ENCODE measurements at regions not wholly inside any gene's neighbourhood (a gene's known extent, or its start where the extent isn't known, plus 50 kb on each side); places are given as distances from the start of the nearest gene placed in this dataset.

DNA sequence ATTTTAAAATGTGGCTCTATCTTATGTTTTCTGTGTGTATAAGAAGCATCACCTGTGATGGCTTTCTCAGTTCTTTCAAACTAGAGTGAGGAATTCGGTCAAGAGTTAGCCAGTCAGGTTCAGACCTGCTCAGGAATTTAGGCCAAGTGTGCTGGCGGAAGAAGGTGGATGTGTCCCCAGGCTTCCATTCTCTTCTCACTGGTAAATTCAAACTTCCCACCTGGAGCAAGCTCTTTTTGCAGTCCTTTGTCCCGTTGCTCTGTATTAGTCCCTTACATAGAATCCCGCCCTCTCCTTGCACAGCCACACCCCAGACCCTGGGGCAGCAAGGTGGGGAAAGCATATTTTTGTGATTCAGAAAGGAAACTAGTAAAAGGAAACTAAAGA is 124.7 kb upstream of the PWP1 start:
- no peak for DNase-seq (ENCODE audit: extremely low read depth, low read depth)

DNA sequence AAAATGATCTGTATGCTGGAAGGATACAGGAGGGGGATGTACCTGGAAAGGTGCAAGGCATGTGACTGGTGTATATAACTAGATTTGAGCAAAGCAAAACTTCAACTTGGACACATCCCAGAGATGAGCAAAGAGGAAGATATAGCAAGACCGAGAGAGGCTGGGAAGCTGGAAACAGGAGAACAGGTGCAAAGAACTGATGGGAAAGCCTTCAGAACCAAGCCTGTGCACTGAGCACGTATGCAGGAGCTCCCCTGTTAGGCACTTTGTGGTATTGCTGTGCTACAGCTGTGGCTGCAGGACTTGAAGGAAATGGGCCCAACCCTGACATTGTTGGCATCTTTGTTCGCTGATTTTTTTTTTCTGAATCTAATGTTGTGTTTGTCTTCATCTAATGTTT is 120.7 kb upstream of the PWP1 start:
- no peak for DNase-seq (ENCODE audit: extremely low read depth, low read depth)

DNA sequence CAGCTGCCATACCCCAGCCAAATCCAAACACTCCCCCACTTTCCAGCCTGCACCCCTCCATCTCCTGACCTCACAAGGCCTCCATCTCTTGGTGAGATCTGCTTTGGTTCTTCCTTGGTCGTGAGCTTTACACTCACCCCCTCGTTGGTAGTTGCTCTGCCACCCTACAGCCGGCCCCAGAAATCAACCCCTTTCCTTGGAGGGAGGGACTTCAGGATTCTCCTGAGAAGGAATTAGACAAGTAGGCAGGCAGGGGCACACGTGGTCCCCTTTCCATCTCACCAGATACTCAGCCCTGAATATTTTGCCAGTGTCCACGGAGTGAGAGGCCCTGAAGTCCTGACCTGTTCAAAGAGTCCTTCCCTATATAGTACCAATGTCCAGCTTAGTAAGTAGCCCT is 120.0 kb upstream of the PWP1 start:
- DNase-seq (ENCODE audit: extremely low read depth, low read depth): no peak

DNA sequence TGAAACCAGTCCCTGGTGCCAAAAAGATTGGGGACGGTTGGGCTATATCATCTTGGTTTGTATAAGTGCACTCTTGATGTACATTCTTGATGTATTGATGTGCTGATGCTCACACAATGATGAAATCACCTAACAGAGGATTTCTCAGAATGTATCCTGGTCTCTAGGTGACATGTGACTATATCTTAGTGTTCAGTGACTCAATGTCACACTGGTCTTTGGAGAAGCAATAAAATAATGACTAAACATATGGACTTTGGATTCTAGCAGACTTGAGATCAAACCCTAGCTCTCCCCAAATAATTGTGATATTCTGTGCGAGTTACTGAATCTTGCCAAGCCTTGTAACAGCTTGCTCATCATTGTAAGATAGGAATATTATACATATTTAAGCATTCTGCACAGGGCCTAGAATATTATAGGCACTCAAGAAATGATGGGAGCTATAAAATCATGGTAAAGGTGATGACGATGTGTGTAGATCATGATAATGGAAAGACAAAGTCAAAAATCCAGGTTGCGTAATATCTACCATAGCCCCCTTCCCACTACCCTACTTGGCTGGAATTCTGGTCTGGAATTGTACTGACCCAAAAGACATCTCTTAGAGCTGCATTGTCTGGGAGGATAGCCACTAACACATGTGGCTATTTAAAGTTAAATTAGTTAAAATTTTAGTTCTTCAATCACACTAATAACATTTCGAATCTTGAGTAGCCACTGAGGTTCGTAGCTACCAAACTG is 117.6 kb upstream of the PWP1 start:
- DNase-seq (ENCODE audit: extremely low read depth, low read depth): no peak

DNA sequence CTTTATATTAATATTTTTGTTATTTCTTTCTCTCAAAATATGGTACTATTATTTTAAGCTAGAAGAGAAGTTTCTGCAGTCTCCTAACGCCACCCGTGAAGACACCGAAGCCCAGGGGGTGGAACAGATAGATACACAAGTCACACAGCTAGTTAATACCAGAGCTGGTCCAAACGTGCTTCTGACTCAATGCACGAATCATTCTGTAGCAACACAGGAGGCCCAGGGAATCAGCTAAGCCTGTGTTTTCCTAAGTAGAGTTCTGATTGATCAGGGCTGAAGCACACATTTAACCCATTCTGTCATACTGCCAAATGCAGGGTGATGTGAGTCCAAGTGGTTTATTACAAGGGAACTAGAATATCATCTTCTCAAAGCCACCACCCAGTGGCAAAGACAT is 116.9 kb upstream of the PWP1 start:
- no peak for DNase-seq (ENCODE audit: extremely low read depth, low read depth)

DNA sequence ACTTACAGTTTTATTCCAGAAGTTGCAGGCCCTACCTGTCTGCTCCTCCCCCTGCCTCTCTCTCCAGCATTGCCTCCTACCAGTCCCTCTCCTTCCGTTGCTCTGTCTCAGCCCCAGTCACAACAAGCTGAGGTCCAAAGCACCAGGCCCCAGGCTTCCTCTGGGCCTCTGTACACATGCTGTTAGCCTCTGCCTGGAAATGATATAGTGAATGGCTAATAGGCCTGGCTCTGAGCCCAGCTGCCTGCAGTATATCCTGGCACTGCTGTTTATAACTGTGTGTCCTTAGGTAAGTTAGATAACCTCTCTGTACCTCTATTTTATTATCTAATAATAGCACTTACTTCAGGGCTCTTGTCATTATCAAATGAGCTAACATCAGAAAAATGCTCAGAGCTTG is 114.9 kb upstream of the PWP1 start:
- DNase-seq (ENCODE audit: extremely low read depth, low read depth): no peak

DNA sequence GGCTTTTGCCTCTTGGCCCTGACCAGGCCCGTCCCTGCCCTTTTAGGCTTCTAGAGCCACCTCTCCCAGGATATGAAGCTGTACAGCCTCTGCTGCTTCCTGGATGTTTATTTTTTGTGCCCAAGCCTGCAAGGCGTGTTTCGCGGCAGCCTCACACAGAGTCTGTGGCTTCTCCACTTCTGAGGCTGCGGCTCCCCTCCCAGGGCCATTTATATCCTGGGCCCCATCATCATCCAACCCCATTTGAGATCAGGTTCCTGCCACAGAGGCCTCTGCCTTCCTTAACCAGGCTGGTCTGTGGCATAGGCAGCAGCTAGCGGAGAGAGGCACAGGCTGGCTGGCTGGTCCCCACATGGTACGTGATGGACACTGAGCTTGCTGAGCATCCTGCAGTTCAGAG is 114.1 kb upstream of the PWP1 start:
- DNase-seq (ENCODE audit: extremely low read depth, low read depth): no peak

DNA sequence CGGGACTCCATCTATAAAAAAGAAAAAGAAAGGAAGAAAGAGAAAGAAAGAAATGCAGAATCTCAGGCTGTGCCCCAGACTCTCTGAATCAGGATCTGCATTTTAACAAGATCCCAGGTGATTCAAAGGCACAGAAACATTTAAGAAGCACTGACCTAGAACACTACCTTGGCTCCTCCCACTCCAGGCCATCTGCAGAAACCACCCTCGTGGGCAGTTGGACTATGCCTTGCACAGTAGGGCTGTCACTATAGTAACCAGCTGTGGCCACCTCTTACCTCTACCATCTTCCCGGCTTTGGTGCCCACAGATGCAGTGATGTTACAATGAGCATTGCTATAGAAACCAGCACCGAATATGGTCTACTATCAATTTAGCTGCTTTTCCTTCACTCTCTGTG is 110.9 kb upstream of the PWP1 start:
- no peak for DNase-seq (ENCODE audit: extremely low read depth, low read depth)

DNA sequence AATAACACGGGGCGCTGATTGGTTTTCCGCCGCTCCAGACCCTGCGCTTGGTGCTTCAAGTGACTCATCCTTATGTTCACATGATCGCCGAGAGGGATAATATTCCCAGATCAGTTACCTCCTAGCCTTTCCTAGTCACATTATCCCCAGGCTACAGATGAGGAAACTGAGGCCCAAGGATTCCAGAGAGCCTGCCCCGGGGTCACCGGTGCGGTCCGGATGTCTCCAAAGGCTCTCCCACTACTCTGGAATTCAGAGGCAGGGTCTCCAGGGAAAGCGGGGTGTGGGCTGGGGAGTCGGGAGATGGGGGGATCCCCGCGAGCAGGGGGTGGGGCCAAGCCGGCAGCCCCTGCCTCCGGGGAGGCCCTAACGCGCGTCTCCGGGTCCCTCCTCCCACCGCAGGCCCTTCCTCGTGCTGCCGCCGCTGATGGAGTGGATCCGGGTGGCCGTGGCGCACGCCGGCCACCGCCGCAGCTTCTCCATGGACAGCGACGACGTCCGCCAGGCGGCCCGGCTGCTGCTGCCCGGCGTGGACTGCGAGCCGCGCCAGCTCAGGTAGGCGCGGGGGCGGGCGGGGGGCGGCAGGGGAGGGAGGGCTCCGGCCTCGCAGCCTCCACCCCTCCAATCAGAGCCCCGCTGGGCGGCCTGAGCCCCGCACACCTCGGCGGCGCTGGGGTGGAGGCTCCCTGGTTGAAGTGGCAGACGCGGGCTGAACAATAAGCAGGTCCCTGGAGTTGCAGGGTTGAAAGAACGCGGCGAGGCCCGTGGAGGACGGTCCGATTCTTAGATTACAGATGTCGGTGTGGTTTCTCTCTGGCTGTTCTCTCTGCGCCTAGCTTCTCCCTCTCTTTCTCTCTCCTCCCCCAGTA is 104.6 kb upstream of the PWP1 start:
- no peak for DNase-seq (ENCODE audit: extremely low read depth, low read depth)

DNA sequence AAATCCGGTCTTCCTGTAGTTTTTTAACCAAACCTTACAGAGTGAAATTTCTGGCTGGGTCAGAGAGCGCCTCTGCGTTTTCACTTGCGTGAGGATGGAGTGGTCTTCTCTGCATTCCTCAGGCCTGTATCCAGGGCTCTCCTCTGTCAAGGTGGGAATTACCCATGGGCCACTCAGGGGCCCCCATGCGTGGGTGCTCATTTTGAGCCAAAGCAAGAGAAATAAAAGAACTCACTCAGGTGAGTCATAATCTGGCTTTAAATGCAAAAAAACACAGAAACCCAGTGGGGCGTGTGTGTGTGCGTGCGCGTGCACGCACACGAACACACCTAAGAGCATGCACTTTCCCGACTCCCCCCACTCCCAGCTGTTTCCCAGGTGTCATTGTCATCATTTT is 104.0 kb upstream of the PWP1 start:
- no peak for DNase-seq (ENCODE audit: extremely low read depth, low read depth)

DNA sequence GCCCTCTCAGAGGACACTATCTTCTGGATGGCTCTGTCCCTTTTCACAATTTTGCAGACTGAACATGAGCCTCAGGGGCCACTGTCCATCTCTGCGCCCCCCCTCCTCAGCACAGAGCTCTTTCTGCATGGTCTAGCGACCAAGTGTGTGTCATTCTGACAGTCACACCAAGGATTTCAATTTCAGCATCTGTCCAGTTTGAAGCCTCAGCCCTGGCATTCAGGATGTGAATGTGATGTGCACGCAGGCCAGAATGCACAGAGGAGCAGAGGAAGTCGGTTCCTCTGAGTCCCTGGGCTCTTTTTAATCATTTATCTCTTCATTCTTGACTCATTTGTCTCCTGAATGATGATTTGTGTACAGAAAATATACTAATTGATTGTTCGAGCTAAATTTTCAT is 102.0 kb upstream of the PWP1 start:
- no peak for DNase-seq (ENCODE audit: extremely low read depth, low read depth)

DNA sequence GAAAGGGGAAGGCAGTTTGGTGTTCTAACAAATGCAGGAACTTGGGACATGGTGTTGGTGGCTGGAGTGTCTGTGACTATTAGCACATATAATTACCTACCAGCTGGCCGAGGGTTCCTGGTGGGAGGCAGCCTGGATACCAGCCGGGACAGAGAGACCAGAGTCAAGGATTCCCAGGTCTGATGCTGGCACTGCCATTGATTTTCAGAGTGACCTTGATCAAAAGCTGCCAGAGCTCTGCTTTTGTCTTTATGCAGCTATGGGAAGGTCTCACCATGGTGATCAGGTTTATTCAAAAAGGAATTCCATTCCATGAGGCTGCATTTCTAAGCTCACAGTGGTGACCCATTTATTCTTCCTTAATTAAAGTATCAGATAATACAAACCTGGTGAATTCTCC is 101.0 kb upstream of the PWP1 start:
- DNase-seq (ENCODE audit: extremely low read depth, low read depth): no peak

DNA sequence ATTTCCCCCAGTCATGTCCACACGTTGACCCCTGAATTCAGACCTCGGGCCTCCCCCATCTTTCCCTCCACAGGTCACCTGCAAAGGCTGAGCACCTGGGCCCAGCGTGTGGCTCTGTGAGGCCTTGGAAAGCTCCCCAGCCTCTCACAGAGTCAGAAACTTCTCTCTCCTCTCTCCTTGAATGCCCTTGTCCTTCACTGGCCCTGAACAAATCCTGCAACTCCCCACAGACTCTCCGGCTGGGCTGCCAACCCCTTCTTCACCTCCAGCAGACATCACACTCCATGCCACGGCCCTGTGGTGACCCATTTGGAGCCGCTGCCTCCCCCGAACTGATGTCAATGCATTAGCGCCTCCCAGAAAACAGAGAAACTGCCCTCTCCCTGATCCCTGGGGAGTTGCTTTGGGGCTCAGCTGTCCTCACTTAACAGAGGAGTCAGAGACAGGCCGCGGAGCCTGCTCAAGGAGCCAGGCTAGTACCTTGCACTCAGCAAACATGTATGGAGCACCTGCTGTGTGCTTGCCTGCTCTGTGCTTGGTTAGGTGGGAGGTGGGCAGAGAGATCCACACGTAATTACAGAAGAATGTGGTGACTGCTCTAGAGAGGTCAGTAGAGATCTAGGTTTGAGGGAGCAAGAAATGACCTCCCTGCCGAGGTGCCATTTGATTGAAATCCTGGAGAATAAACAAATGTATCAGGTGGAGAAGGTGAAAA is 99.2 kb upstream of the PWP1 start:
- DNase-seq (ENCODE audit: extremely low read depth, low read depth): no peak

DNA sequence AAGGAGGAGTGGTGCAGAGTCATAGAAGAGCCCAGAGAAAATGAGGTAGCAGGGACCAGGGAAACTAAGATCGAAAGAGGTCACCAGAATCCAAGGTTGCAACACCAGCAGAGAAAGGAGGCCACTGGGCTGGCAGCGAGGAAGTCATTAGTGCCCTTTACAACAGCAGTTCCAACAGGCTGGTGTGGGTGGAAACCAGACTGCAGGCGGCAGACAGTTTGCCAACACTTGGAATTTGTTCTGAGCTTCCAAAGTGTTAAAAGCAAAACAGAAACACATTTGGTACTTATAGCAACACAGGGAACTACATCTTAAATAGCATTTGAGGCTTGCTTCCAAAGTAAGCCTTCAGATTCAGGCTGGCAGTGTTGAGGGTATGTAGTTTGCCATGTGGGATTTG is 95.2 kb upstream of the PWP1 start:
- DNase-seq (ENCODE audit: extremely low read depth, low read depth): no peak

DNA sequence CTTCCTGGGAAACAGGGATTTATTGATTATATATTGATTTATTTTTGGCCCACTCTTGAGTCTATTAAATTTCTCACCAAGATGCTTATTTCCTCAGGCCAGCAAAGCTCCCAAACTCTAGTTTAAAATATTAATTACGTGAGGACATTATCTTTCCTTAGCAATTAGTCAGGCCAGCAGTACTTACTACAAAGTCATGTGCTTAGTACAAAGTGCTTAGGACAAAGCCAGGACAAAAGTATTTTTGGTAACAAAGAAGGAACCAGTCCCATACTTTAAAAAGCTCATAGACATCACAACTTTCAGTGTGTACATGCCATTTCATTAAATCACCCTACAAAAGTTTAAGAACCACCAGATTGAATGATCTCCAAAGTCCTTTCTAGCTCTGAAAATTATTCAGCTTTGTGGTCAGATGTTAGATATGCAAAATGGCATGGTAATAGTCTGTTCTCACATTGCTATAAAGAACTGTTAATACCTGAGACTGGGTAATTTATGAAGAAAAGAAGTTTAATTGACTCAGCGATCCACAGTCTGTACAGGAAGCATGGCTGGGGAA is 94.7 kb upstream of the PWP1 start:
- no peak for DNase-seq (ENCODE audit: extremely low read depth, low read depth)

DNA sequence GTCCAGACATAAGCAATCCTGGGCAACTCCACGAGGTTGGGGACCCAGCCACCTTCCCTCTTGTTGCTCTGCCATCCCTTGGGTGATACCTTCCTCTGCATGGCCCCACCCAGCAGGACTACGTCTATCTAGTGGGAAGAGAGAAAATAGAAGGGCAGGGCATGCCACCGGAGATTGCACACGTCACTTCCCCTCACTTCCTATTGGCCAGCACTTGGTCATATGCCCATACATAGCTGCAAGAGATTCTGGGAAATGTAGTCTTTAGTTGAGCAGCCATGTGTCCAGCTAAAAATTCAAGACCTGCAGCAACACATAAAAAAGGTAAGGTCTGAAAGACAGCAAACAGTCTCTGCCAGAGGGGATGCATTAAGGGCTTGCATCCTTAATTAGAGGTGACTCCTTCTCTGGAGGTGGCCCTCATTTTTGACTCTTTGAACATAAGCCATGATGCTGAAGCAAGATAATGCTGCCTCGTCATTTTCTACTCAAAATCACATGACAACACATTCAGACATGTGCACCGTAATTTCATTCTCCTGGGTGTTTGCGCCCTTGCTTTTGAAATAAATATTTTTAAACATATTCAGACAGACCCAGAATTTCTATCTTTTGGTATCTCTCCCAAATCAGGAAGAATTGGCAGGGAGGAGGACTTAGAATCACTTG is 91.8 kb upstream of the PWP1 start:
- no peak for DNase-seq (ENCODE audit: extremely low read depth, low read depth)

DNA sequence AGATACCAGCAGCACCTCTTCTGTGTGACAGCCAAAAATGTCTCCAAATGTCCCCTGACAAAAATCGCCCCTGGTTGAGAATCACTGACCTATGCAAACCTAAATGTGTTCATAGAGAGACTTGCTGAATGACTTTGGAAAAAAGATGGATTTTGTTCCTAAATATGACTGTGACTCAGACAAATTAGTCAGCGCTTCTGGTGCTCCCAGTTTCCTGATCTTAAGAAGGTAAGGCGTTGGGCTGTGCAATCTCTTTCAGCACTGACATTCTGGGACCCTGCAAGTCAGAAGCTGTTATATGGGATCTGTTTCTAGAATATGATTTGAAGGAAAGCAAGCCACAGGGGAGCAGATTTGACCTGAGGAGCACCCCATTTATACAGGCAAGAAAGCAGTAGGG is 90.6 kb upstream of the PWP1 start:
- DNase-seq (ENCODE audit: extremely low read depth, low read depth): no peak

DNA sequence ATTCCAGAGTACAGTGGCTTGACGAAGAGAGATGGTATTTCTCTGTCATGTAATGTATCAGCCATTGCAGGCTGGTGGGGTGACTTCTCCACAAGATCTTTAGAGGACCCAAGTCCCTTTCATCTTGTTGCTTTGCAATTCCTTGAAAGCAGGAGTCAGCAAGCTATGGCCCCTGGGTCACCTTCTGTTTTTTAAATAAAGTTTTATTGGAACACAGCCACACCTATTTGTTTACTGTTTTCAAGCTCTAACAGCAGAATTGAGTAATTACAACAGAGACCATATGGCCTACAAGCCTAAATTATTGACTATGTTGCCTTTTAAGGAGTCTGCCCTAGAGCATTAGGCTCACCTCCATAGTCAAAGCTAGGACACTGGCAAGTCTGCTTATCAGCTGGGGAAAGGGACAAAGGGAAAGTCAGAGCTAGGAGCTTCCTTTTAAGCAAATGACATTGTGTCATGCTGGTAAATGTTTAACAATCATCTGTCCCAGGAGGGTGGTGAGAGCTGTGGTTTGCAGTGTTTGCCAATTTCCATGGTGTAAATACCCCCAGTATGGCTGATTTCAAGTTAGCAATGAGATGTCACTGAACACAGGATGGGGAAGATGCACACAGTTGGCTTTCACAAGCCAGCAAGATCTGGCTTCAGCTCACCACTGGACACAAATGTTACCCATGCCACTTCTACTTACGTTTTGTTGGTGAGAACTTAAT is 87.7 kb upstream of the PWP1 start:
- no peak for DNase-seq (ENCODE audit: extremely low read depth, low read depth)

DNA sequence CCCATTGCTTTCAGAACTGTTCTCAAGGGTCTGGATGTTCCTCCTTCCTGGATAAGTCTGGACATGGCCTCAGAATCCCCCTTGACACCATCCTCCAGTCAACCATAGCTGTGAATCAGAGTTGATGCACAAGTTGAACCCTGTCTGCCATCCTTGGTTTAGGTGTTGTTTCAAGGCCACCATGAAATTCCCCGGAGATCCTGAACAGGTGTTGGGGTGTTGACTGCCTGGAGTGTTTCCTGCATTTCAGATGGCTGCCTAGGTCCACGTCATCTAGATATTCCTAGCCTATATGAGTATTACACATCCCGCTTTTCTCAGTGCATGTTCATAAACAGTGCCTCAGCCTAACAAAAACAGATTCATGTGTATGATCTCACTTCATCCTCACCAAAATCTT is 86.7 kb upstream of the PWP1 start:
- DNase-seq (ENCODE audit: extremely low read depth, low read depth): no peak

DNA sequence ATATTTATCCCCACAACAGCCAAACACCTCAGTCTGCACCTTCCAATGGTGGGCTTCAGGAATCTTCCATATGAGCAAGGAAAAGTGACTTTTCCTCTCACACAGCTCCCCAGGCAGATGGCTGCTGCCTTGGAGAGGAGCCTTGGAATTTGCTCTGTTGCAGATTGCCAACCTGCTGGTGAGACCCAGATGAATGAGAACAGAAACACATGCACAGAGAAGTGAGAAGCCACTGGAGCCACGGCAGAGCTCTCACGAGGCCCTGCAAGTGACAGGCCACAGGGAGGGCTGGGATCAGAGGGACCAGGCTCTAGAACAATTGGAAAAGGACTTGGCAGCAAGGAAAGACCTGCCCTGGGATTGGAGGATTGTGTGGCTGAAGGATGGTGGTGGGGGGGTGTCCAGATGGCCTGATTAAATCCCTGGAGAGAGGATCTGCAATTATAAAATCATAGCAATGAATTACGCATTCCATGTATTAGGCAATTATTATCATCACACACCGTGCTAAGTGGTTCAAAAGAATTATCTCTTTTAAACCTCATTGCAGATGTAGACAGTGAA is 84.9 kb upstream of the PWP1 start:
- DNase-seq (ENCODE audit: extremely low read depth, low read depth): no peak
